SK-N-SH (cell line): ENCODE measurements at regions not wholly inside any gene's neighbourhood (a gene's known extent, or its start where the extent isn't known, plus 50 kb on each side); places are given as distances from the start of the nearest gene placed in this dataset.

ENCODE experiments used
- CTCF ChIA-PET: fragments of 300-600, 350-600 bp; formaldehyde crosslinking; extraction: SDS; loops from one replicate; lab custom pipeline; 2021; lab: Yijun Ruan, JAX
- POLR2A ChIA-PET: fragments of 350-600 bp; sonication (Branson Sonifier 250); formaldehyde crosslinking; extraction: SDS; loops from one replicate; lab custom pipeline; 2020; ENCODE audit warnings: antibody characterized with exemption, inconsistent platforms; lab: Yijun Ruan, JAX
- DNase-seq: peaks from one replicate; pipeline ENCODE4 v3.0.0; 2012
- H2AFZ ChIP-seq: fragments of 200-600 bp; sonication (generic); 2 replicates; pipeline ENCODE4 v1.8.1; 2016; ENCODE audit warnings: antibody characterized with exemption, mild to moderate bottlenecking, low read depth
- H3F3A ChIP-seq: fragments of 200-600 bp; sonication (generic); replicated peaks from 2 replicates; pipeline ENCODE3; 2016; ENCODE audit warnings: antibody characterized with exemption, mild to moderate bottlenecking; ENCODE audit not compliant: insufficient read depth
- H3K27ac ChIP-seq, 2 experiments: fragments of 200-500 bp in 1 of 2; fragments of 200-600 bp in 1 of 2; sonication (Bioruptor generic) in 1 of 2; sonication (generic), shearing (Covaris generic) in 1 of 2; 2 replicates each; pipeline versions ENCODE4 v1.5.1 to v1.6.1; 2014 to 2016; ENCODE audit warnings: low read depth in 2 of 2, inconsistent platforms in 1 of 2, low read length in 1 of 2, mild to moderate bottlenecking in 1 of 2, mixed read lengths in 1 of 2
- H3K27me3 ChIP-seq: fragments of 200-600 bp; sonication (generic), shearing (Covaris generic); 2 replicates; pipeline ENCODE4 v1.6.1; 2016; ENCODE audit warnings: mixed run types; ENCODE audit not compliant: insufficient read depth
- H3K36me3 ChIP-seq, 2 experiments: fragments of 200-500 bp in 1 of 2; fragments of 200-600 bp in 1 of 2; sonication (Bioruptor generic) in 1 of 2; sonication (generic) in 1 of 2; replicated peaks in 1 of 2; 2 replicates each; pipeline versions ENCODE3 to v1.5.1; 2014 to 2016; ENCODE audit warnings: low read length in 1 of 2, mild to moderate bottlenecking in 1 of 2; ENCODE audit not compliant: insufficient read depth in 2 of 2, control insufficient read depth in 1 of 2
- H3K4me1 ChIP-seq, 2 experiments: fragments of 200-500 bp in 1 of 2; fragments of 200-600 bp in 1 of 2; sonication (Bioruptor generic) in 1 of 2; sonication (generic), shearing (Covaris generic) in 1 of 2; 2 replicates each; pipeline versions ENCODE4 v1.5.1 to v1.6.1; 2014 to 2016; ENCODE audit warnings: low read depth in 1 of 2, low read length in 1 of 2, mixed run types in 1 of 2; ENCODE audit not compliant: insufficient read depth in 2 of 2, control insufficient read depth in 1 of 2
- H3K4me2 ChIP-seq: fragments of 200-600 bp; sonication (generic), shearing (Covaris generic); 2 replicates; pipeline ENCODE4 v1.6.1; 2017; ENCODE audit warnings: mixed run types
- H3K4me3 ChIP-seq, 2 experiments: fragments of 200-500 bp in 1 of 2; fragments of 200-600 bp in 1 of 2; sonication (Bioruptor generic) in 1 of 2; sonication (generic), shearing (Covaris generic) in 1 of 2; 2 replicates each; pipeline versions ENCODE4 v1.5.1 to v1.8.1; 2014 to 2016; ENCODE audit warnings: low read depth in 2 of 2, inconsistent platforms in 1 of 2, low read length in 1 of 2, mild to moderate bottlenecking in 1 of 2, mixed read lengths in 1 of 2, moderate library complexity in 1 of 2
- H3K79me2 ChIP-seq: fragments of 200-600 bp; sonication (generic); 2 replicates; pipeline ENCODE4 v1.8.1; 2017; ENCODE audit warnings: mild to moderate bottlenecking; ENCODE audit not compliant: insufficient read depth
- H3K9ac ChIP-seq: fragments of 200-600 bp; sonication (generic); 2 replicates; pipeline ENCODE4 v1.6.1; 2017; ENCODE audit warnings: mixed run types
- H3K9me2 ChIP-seq: fragments of 200-600 bp; sonication (generic); 2 replicates; pipeline ENCODE4 v1.6.1; 2017; ENCODE audit warnings: mixed run types
- H3K9me3 ChIP-seq: fragments of 200-600 bp; sonication (generic); 2 replicates; pipeline ENCODE4 v1.6.1; 2017; ENCODE audit warnings: mixed run types, mild to moderate bottlenecking, moderate library complexity
- H4K20me1 ChIP-seq: fragments of 200-600 bp; sonication (generic); 2 replicates; pipeline ENCODE4 v1.6.1; 2017; ENCODE audit warnings: mild to moderate bottlenecking, mixed run types; ENCODE audit not compliant: insufficient read depth
- CHD2 ChIP-seq: fragments of 150-350 bp; IDR thresholded peaks from 2 replicates; pipeline ENCODE4 v1.6.1; 2018; ENCODE audit warnings: low read length; ENCODE audit not compliant: partially characterized antibody
- ELF1 ChIP-seq: IDR thresholded peaks from 2 replicates; pipeline ENCODE4 v1.4.0; 2012
- EP300 ChIP-seq, 2 experiments: IDR thresholded peaks; 2 replicates each; pipeline versions ENCODE4 v1.4.0 to v1.6.1; 2012; ENCODE audit warnings: borderline replicate concordance in 1 of 2, low read depth in 1 of 2, low read length in 1 of 2
- EZH2phosphoT487 ChIP-seq: fragments of 200-600 bp; sonication (generic); IDR thresholded peaks from 2 replicates; pipeline ENCODE4 v1.6.1; 2017; ENCODE audit warnings: low read depth, mixed run types, mild to moderate bottlenecking, antibody characterized with exemption, moderate library complexity, borderline replicate concordance
- FOSL2 ChIP-seq: IDR thresholded peaks from 2 replicates; pipeline ENCODE4 v1.4.0; 2012; ENCODE audit warnings: low read depth, mild to moderate bottlenecking, moderate library complexity, borderline replicate concordance
- FOXM1 ChIP-seq: IDR thresholded peaks from 2 replicates; pipeline ENCODE4 v1.4.0; 2012; ENCODE audit warnings: low read depth, mild to moderate bottlenecking
- GATA2 ChIP-seq: sonication (generic); formaldehyde crosslinking; IDR thresholded peaks from 2 replicates; pipeline ENCODE4 v1.5.0; 2020; ENCODE audit warnings: mild to moderate bottlenecking, missing genetic modification reagents
- NFIC ChIP-seq: IDR thresholded peaks from 2 replicates; pipeline ENCODE4 v1.4.0; 2012; ENCODE audit warnings: borderline replicate concordance
- NRF1 ChIP-seq: IDR thresholded peaks from 2 replicates; pipeline ENCODE4 v1.6.1; 2012; ENCODE audit warnings: low read depth, mild to moderate bottlenecking, low read length
- RAD21 ChIP-seq: IDR thresholded peaks from 2 replicates; pipeline ENCODE4 v1.6.1; 2012; ENCODE audit warnings: mild to moderate bottlenecking, low read length
- RCOR1 ChIP-seq: fragments of 150-350 bp; IDR thresholded peaks from 2 replicates; pipeline ENCODE4 v1.6.1; 2017; ENCODE audit warnings: antibody characterized with exemption, low read length
- RXRA ChIP-seq: IDR thresholded peaks from 2 replicates; pipeline ENCODE4 v1.4.0; 2012; ENCODE audit warnings: low read depth, mild to moderate bottlenecking, borderline replicate concordance
- TAF1 ChIP-seq: IDR thresholded peaks from 2 replicates; pipeline ENCODE4 v1.6.1; 2012; ENCODE audit warnings: low read depth, mild to moderate bottlenecking, low read length, moderate library complexity, borderline replicate concordance
- TCF12 ChIP-seq: IDR thresholded peaks from 2 replicates; pipeline ENCODE4 v1.4.0; 2012
- WGBS: methylation state at CpG from one replicate; pipeline ENCODE4 v1.1.6; 2017; ENCODE audit warnings: low lambda C conversion rate; 5-methylcytosine and 5-hydroxymethylcytosine counted together
- TF ChIP-seq, protein P1 (sequence below): IDR thresholded peaks from 2 replicates; pipeline ENCODE4 v1.4.0; 2012; ENCODE audit warnings: low read depth

DNA sequence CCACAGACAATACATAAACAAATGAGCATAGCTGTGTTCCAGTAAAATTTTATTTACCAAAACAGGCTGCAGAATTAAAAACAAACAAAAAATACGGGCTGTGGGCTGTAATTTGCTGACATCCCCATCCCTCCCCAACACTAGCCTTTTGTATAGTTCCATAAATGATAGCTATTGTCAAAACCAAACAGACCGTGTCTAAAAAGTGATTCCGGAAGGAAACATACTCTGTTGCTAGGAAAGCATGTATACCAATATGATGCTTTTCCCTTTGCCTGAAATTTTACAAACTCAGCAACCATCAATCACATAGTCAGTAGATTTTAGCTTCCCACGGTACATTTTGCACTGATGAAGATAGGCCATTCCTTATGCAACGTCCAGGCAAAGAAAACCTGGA lies 80.0 kb downstream of the TMEM215 start:
- Histone ChIP-seq H2AFZ (no peak overlapping the region), H3K27me3 (no peaks in the 10 kb centered on the region), H3K9me2 (no peaks in the 10 kb centered on the region), H3K27ac (no peak overlapping the region), H3K9ac (no peak overlapping the region), H3K4me3 (no peak overlapping the region), H3K9me3 (no peaks in the 10 kb centered on the region), H3K4me2 (no peak overlapping the region), H3K79me2 (no peaks in the 10 kb centered on the region), H3K4me1 (no peaks in the 10 kb centered on the region; a peak in 1 of 4 replicates), H4K20me1 (no peaks in the 10 kb centered on the region), H3F3A (no peaks in the 10 kb centered on the region), H3K36me3 (no peaks in the 10 kb centered on the region)
- ChIA-PET CTCF (no interaction called here), POLR2A (no interaction called here)
- DNase-seq = no peak
- 35% methylated on average over 5 of the region's 5 CpGs for WGBS
- no peak for TF ChIP-seq ELF1

DNA sequence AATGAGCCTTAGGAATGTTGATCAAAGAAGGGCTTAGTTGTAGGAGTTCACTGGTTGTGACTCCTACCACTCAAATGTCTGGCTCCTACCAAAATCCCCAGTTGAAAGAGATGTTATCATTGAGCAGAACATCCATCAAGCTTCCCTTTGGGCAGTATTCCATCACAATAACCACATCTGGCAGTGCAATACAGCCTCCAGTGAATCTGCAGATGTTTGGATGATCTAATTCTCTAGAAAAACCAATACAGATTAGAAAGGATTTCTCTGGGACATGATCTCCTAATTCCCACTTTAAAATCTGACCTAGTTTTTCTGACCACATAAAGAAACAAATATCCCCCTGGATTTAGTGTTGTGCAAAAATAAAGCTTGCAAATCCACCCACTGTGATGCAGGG lies 81.6 kb downstream of the TMEM215 start:
- Histone ChIP-seq H3K27ac (peak overlapping the region in 1 of 2 experiments; percentile 25; a peak in 1 of 4 replicates), H3K4me3 (no peak overlapping the region), H3K9me3 (no peaks in the 10 kb centered on the region), H2AFZ (no peak overlapping the region), H3K79me2 (no peaks in the 10 kb centered on the region), H3K9me2 (no peaks in the 10 kb centered on the region), H3K9ac (no peak overlapping the region), H3K36me3 (no peaks in the 10 kb centered on the region), H3K27me3 (no peaks in the 10 kb centered on the region), H3F3A (no peaks in the 10 kb centered on the region), H3K4me1 (no peaks in the 10 kb centered on the region; a peak in 1 of 4 replicates), H4K20me1 (no peaks in the 10 kb centered on the region), H3K4me2 (no peak overlapping the region)
- TF ChIP-seq GATA2 = peak; percentile 77
- TF ChIP-seq NFIC = no peak
- peak; percentile 59 for TF ChIP-seq CHD2
- TF ChIP-seq TCF12 = 0 out of 2 replicates have a peak, but pooled peaks have one; percentile 17
- no peak for TF ChIP-seq TAF1
- no peak for TF ChIP-seq NRF1
- TF ChIP-seq RAD21 = no peak
- peak in 1 of 2 experiments; percentile 78; a peak in 2 of 4 replicates for TF ChIP-seq EP300 (IDR thresholded peaks at IDR 0.05; ENCODE audit: borderline replicate concordance in 1 of 2, low read depth in 1 of 2, low read length in 1 of 2)
- no peak for TF ChIP-seq FOXM1
- TF ChIP-seq, protein P1, sequence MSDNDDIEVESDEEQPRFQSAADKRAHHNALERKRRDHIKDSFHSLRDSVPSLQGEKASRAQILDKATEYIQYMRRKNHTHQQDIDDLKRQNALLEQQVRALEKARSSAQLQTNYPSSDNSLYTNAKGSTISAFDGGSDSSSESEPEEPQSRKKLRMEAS = no peak
- TF ChIP-seq FOSL2 = no peak
- TF ChIP-seq RCOR1 = peak; percentile 79
- ChIA-PET POLR2A (interaction anchor here (0.7 kb wide), 1 partner anchor 37 kb away, joined by 3 read pairs; no protein-coding TSS in a partner anchor), CTCF (no interaction called here)
- peak; percentile 54 for DNase-seq

DNA sequence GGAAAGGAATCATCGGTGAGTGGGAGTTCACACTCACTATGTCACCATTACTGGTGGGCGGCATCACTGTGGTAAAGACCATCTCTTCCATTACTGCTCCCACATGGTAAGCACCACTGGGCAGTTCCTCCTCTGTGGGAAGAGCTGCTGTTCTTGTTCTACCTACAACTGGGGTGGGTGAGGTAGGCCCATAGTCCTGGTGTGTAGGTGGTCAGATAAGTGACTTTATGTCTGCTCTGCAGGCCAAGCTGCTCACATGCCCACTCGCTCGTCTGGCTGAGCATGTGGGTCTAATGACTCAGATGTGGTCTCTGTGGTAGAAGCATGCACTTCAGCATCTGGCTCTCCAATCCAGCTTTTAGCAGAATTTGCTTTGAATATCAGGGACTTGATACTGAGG lies 82.9 kb downstream of the TMEM215 start:
- H3K4me1 ChIP-seq = no peaks in the 10 kb centered on the region; a peak in 1 of 4 replicates
- no peak overlapping the region for H3K9ac ChIP-seq
- no peaks in the 10 kb centered on the region for H4K20me1 ChIP-seq
- TF ChIP-seq EP300 (IDR thresholded peaks at IDR 0.05; ENCODE audit: borderline replicate concordance in 1 of 2, low read depth in 1 of 2, low read length in 1 of 2) = no peak
- TF ChIP-seq RXRA = no peak
- no peak for TF ChIP-seq EZH2phosphoT487
- no peak for TF ChIP-seq NFIC
- TF ChIP-seq ELF1 = no peak
- POLR2A ChIA-PET = no interaction called here
- no peak overlapping the region for H2AFZ ChIP-seq
- no peaks in the 10 kb centered on the region for H3K27me3 ChIP-seq
- no peak overlapping the region for H3K27ac ChIP-seq
- H3K4me3 ChIP-seq = no peak overlapping the region
- no peak overlapping the region for H3K4me2 ChIP-seq
- H3K9me3 ChIP-seq = no peaks in the 10 kb centered on the region
- CTCF ChIA-PET = interaction anchor here (0.6 to 1.0 kb wide), 2 partner anchors 286 to 487 kb away, joined by 3 read pairs; no protein-coding TSS in a partner anchor
- H3K79me2 ChIP-seq = no peaks in the 10 kb centered on the region
- H3F3A ChIP-seq = no peaks in the 10 kb centered on the region
- H3K36me3 ChIP-seq = no peaks in the 10 kb centered on the region
- DNase-seq = no peak
- no peaks in the 10 kb centered on the region for H3K9me2 ChIP-seq
- WGBS = 48% methylated on average over 4 of the region's 4 CpGs
